PFSK-1 (cell line): ENCODE measurements at regions not wholly inside any gene's neighbourhood (a gene's known extent, or its start where the extent isn't known, plus 50 kb on each side); places are given as distances from the start of the nearest gene placed in this dataset.

Source experiments
- FOXP2 ChIP-seq: optimal IDR thresholded peaks from 2 replicates; pipeline ENCODE3; 2011; ENCODE audit warnings: borderline replicate concordance, control low read depth, inconsistent platforms; ENCODE audit not compliant: insufficient read depth; ENCODE audit errors: extremely low read length, extremely low read depth
- POLR2AphosphoS5 ChIP-seq: IDR thresholded peaks from 2 replicates; pipeline ENCODE4 v1.6.1; 2012; ENCODE audit warnings: low read depth, mild to moderate bottlenecking, control low read depth, low read length, moderate library complexity
- REST ChIP-seq, 2 experiments: IDR thresholded peaks; 2 replicates each; pipeline versions ENCODE4 v1.6.1 to v1.8.0; 2011 to 2012; ENCODE audit warnings: low read depth in 2 of 2, low read length in 2 of 2, control low read depth in 1 of 2, inconsistent platforms in 1 of 2, mild to moderate bottlenecking in 1 of 2, moderate library complexity in 1 of 2; ENCODE audit not compliant: insufficient read depth in 1 of 2
- SIN3A ChIP-seq: IDR thresholded peaks from 2 replicates; pipeline ENCODE4 v1.6.1; 2012; ENCODE audit warnings: mild to moderate bottlenecking, low read length, moderate library complexity, borderline replicate concordance; ENCODE audit not compliant: insufficient read depth
- TAF1 ChIP-seq: IDR thresholded peaks from 2 replicates; pipeline ENCODE4 v1.6.1; 2012; ENCODE audit warnings: low read length, control low read depth, borderline replicate concordance; ENCODE audit not compliant: insufficient read depth

- no peak for TF ChIP-seq POLR2AphosphoS5
- no peak for TF ChIP-seq REST (IDR thresholded peaks at IDR 0.05; ENCODE audit: insufficient read depth in 1 of 2, low read depth in 2 of 2, low read length in 2 of 2)
- TF ChIP-seq TAF1, result no peak
- no peak for TF ChIP-seq FOXP2
- no peak for TF ChIP-seq SIN3A
Observed at GRCh38 chr3:145032791-145033190, 1061.2 kb downstream of the DIPK2A start.

DNA sequence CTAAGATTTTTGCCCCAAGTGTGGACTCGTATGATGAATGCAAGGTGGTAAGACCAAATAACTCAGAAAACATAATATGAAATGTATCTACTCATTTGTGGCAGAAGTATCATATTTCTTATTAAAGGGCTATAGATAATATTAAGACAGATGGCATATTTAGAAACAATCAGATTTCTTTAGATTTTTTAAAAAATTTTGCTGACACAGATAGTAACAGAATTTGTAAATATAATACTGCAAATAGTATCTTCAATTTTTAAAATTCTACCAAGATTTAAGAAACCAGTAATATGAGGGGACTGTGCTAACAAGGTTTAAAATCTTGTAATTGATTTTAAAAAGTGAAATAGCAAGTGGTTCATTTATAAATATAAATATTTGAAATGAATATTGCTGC, 1064.1 kb downstream of the DIPK2A start:
- TF ChIP-seq POLR2AphosphoS5 (no peak), REST (IDR thresholded peaks at IDR 0.05; ENCODE audit: insufficient read depth in 1 of 2, low read depth in 2 of 2, low read length in 2 of 2) (no peak)

DNA sequence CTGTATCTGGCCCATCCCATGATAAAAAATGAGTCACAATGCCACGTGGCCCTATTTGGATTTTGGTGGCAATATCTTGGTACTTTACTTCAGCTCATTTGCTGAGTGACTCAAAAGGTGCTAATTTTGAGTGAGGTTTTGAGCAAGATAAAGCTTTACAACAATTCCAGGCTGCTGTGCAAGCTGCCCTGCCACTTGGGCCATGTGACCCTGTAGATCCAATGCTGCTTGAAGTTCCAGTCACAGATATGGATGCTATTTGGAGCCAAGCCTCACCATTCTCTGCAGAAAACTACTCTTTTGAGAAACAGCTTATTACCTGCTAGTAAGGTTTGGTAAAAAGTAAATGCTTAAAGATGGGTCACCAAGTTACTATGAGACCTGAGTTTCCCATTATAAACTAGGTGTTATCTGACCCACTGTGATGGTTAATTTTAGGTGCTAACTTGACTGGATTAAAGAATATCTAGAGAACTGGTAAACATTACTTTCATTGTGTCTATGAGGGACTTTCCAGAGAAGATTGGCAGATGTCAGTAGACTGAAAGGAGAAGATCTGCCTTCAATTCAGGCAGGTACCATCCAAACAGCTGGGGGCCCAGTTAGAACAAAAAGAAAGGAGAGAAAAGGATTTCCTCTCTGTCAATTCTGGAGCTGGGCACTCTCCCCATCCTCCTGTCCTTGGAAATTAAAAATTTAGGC, 1083.9 kb downstream of the DIPK2A start:
- TF ChIP-seq REST (IDR thresholded peaks at IDR 0.05; ENCODE audit: insufficient read depth in 1 of 2, low read depth in 2 of 2, low read length in 2 of 2), result no peak
- no peak for TF ChIP-seq SIN3A
- TF ChIP-seq TAF1, result no peak
- TF ChIP-seq POLR2AphosphoS5, result no peak
- no peak for TF ChIP-seq FOXP2

GRCh38 chr3:145058483-145058882, 1086.9 kb downstream of the DIPK2A start:
- TF ChIP-seq TAF1, result no peak
- TF ChIP-seq FOXP2, result no peak
- no peak for TF ChIP-seq POLR2AphosphoS5
- TF ChIP-seq REST (IDR thresholded peaks at IDR 0.05; ENCODE audit: insufficient read depth in 1 of 2, low read depth in 2 of 2, low read length in 2 of 2), result no peak

- TF ChIP-seq TAF1 (no peak), REST (IDR thresholded peaks at IDR 0.05; ENCODE audit: insufficient read depth in 1 of 2, low read depth in 2 of 2, low read length in 2 of 2) (no peak), FOXP2 (no peak), SIN3A (no peak), POLR2AphosphoS5 (no peak)
Observed at GRCh38 chr3:145063616-145064015, 1092.0 kb downstream of the DIPK2A start.
